D721Med (cell line): ENCODE measurements at regions not wholly inside any gene's neighbourhood (a gene's known extent, or its start where the extent isn't known, plus 50 kb on each side); places are given as distances from the start of the nearest gene placed in this dataset.
A peak's percentile ranks its signal among the peaks of the same experiment; 100 is the strongest.

ENCODE experiments used
- DNase-seq: peaks from one replicate; pipeline ENCODE4 v3.0.0; 2011; ENCODE audit warnings: low spot score; ENCODE audit not compliant: insufficient read length
- FAIRE-seq: peaks from 2 replicates; lab custom pipeline; 2011; peaks lifted over from hg19 to GRCh38; lab: Jason Lieb, UNC
- CTCF ChIP-seq: IDR thresholded peaks from 2 replicates; pipeline ENCODE4 v1.5.1; 2012; ENCODE audit warnings: mild to moderate bottlenecking, control low read depth; ENCODE audit not compliant: insufficient read depth; ENCODE audit errors: missing control alignments

GRCh38 chr2:226223704-226224103 lies 575.9 kb downstream of the IRS1 start:
- no peak for FAIRE-seq
- no peak for DNase-seq
- TF ChIP-seq CTCF, result no peak

- FAIRE-seq, result no peak
- TF ChIP-seq CTCF, result no peak
- DNase-seq, result no peak
Observed at GRCh38 chr2:226220511-226220910, 579.1 kb downstream of the IRS1 start.

GRCh38 chr2:226217191-226217590 lies 582.4 kb downstream of the IRS1 start:
- TF ChIP-seq CTCF, result no peak
- DNase-seq, result no peak
- FAIRE-seq, result no peak

- FAIRE-seq (no peak), DNase-seq (no peak)
- TF ChIP-seq CTCF, result no peak
Observed at GRCh38 chr2:226216575-226216974, 583.0 kb downstream of the IRS1 start.

GRCh38 chr2:226215902-226216503 lies 583.6 kb downstream of the IRS1 start:
- DNase-seq (no peak), FAIRE-seq (peak; percentile 77)
- peak; percentile 76 for TF ChIP-seq CTCF

- DNase-seq (no peak), FAIRE-seq (no peak)
- TF ChIP-seq CTCF, result no peak
Observed at GRCh38 chr2:226213717-226214116, 585.9 kb downstream of the IRS1 start.

GRCh38 chr2:226211439-226211838 lies 588.2 kb downstream of the IRS1 start:
- TF ChIP-seq CTCF, result no peak
- no peak for DNase-seq
- FAIRE-seq, result no peak
